GM23248 (cell line): ENCODE measurements at regions not wholly inside any gene's neighbourhood (a gene's known extent, or its start where the extent isn't known, plus 50 kb on each side); places are given as distances from the start of the nearest gene placed in this dataset.

Experiments used
- DNase-seq: peaks from one replicate; pipeline ENCODE4 v3.0.0-alpha.2; 2015
- H2AFZ ChIP-seq: fragments of 200-600 bp; sonication (generic); 2 replicates; pipeline ENCODE4 v1.6.1; 2016; ENCODE audit warnings: antibody characterized with exemption
- H3F3A ChIP-seq: fragments of 200-600 bp; sonication (generic); 2 replicates; pipeline ENCODE4 v1.6.1; 2016; ENCODE audit warnings: mild to moderate bottlenecking, antibody characterized with exemption, mixed run types; ENCODE audit not compliant: insufficient read depth
- H3K27ac ChIP-seq: fragments of 200-600 bp; sonication (generic); 2 replicates; pipeline ENCODE4 v1.5.1; 2016; ENCODE audit warnings: mild to moderate bottlenecking
- H3K27me3 ChIP-seq: fragments of 200-600 bp; sonication (generic); replicated peaks from 2 replicates; pipeline ENCODE4 v1.6.1; 2016; ENCODE audit warnings: mild to moderate bottlenecking; ENCODE audit not compliant: insufficient read depth
- H3K36me3 ChIP-seq: fragments of 200-600 bp; sonication (generic); 2 replicates; pipeline ENCODE4 v1.6.1; 2016; ENCODE audit warnings: low read depth, mild to moderate bottlenecking
- H3K4me1 ChIP-seq: fragments of 200-600 bp; sonication (generic); 2 replicates; pipeline ENCODE4 v1.6.1; 2016; ENCODE audit warnings: mild to moderate bottlenecking; ENCODE audit not compliant: insufficient read depth
- H3K4me2 ChIP-seq: fragments of 200-600 bp; sonication (generic); one replicate; pipeline ENCODE4 v1.6.1; 2016; ENCODE audit warnings: mild to moderate bottlenecking; ENCODE audit not compliant: unreplicated experiment
- H3K4me3 ChIP-seq: fragments of 200-600 bp; sonication (generic); 2 replicates; pipeline ENCODE4 v1.5.1; 2016; ENCODE audit warnings: mild to moderate bottlenecking
- H3K79me2 ChIP-seq: fragments of 200-600 bp; sonication (generic); 2 replicates; pipeline ENCODE4 v1.6.1; 2016; ENCODE audit warnings: mild to moderate bottlenecking; ENCODE audit not compliant: insufficient read depth
- H3K9ac ChIP-seq: fragments of 200-600 bp; sonication (generic); 2 replicates; pipeline ENCODE4 v1.6.1; 2016; ENCODE audit warnings: mild to moderate bottlenecking
- H3K9me2 ChIP-seq: fragments of 200-600 bp; sonication (generic); 2 replicates; pipeline ENCODE4 v1.6.1; 2016; ENCODE audit warnings: mixed run types, mild to moderate bottlenecking, moderate library complexity; ENCODE audit not compliant: insufficient read depth
- H3K9me3 ChIP-seq: fragments of 200-600 bp; sonication (generic); one replicate; pipeline ENCODE4 v1.6.1; 2017; ENCODE audit warnings: low read depth
- H4K20me1 ChIP-seq: fragments of 200-600 bp; sonication (generic); 2 replicates; pipeline ENCODE4 v1.6.0; 2016; ENCODE audit not compliant: insufficient read depth
- EZH2 ChIP-seq: fragments of 200-600 bp; sonication (generic); IDR thresholded peaks from 2 replicates; pipeline ENCODE4 v1.6.1; 2018; ENCODE audit warnings: antibody characterized with exemption, mild to moderate bottlenecking; ENCODE audit not compliant: insufficient read depth, poor library complexity, severe bottlenecking
- EZH2phosphoT487 ChIP-seq: fragments of 200-600 bp; sonication (generic); IDR thresholded peaks from 2 replicates; pipeline ENCODE4 v1.6.1; 2018; ENCODE audit warnings: antibody characterized with exemption, moderate library complexity, mild to moderate bottlenecking, low read depth; ENCODE audit not compliant: insufficient read depth
- WGBS, 2 experiments: methylation state at CpG; one replicate each; pipeline ENCODE4 v1.1.6; 2015 to 2017; ENCODE audit warnings: low lambda C conversion rate in 2 of 2, low coverage in 1 of 2; ENCODE audit errors: missing lambda C conversion rate in 2 of 2; 5-methylcytosine and 5-hydroxymethylcytosine counted together
- in situ Hi-C: fragments of 300-500 bp; cut with MboI; formaldehyde crosslinking; loops from 2 replicates; pipeline ENCODE4 v1.15.0; 2020

DNA sequence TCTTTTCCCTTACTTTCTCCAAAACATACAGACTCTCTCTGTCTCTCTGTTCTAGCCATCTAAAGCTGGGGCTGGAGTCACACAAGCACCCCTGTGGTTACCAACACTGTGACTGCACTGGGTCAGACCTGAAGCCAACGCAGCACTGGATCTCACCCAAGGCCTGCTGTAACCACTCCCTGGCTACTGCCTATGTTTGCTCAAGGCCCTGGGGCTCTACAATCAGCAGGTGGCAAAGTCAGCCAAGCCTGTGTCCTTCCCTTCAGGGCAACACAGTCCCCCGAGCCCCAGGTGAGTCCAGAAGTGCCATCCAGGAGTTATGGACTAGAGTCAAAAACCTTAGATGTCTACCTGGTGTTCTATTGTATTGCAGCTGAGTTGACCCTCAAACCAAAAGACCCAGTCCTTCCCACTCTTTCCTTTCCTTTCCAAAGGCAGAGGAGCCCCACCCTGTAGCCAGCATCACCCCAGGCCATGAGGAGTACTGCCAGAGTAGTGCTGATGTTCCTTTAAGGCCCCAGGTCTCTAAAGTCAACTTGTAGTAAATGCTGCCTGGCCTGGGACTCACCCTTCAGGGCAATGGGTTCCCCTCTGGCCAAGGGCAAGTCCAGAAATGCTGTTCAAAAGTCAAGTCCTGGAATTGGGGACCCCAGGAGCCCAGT lies 58.8 kb upstream of the RAP2C start:
- 81 to 94% methylated on average over 2 of the region's 2 CpGs for WGBS, 2 experiments
- Histone ChIP-seq H3K9me2 (no peaks in the 10 kb centered on the region), H3K9me3 (no peaks in the 10 kb centered on the region), H3K36me3 (no peaks in the 10 kb centered on the region), H3K4me2 (no peak overlapping the region), H3K27ac (no peak overlapping the region), H3K4me1 (no peaks in the 10 kb centered on the region), H4K20me1 (no peaks in the 10 kb centered on the region), H3K4me3 (no peak overlapping the region), H2AFZ (no peak overlapping the region), H3K9ac (no peak overlapping the region), H3K27me3 (no peaks in the 10 kb centered on the region), H3F3A (no peaks in the 10 kb centered on the region), H3K79me2 (no peaks in the 10 kb centered on the region)
- in situ Hi-C loops: no loop called here
- TF ChIP-seq EZH2 (no peak), EZH2phosphoT487 (no peak)
- DNase-seq: no peak

GRCh38 chrX:132272826-132273225 lies 53.6 kb upstream of the RAP2C start:
- in situ Hi-C loops: no loop called here
- WGBS, 2 experiments: 89 to 100% methylated on average over 1 of the region's 1 CpG

GRCh38 chrX:132271311-132271778 lies 52.1 kb upstream of the RAP2C start:
- Histone ChIP-seq H3F3A (peaks cover 9% of the 10 kb centered on the region; the same call in 1 of the 2 replicates), H3K4me2 (peak overlapping the region; percentile 32), H4K20me1 (no peaks in the 10 kb centered on the region), H3K9me3 (no peaks in the 10 kb centered on the region), H3K27ac (peak overlapping the region; percentile 91), H3K79me2 (no peaks in the 10 kb centered on the region), H3K9ac (peak overlapping the region; percentile 76), H3K27me3 (no peaks in the 10 kb centered on the region), H3K4me3 (0 out of 2 replicates have a peak overlapping the region, but pooled peaks have one; percentile 39), H3K4me1 (peaks cover 24% of the 10 kb centered on the region), H3K9me2 (no peaks in the 10 kb centered on the region), H2AFZ (peak overlapping the region; percentile 45; the same call in 1 of the 2 replicates), H3K36me3 (no peaks in the 10 kb centered on the region)
- TF ChIP-seq EZH2 (no peak), EZH2phosphoT487 (no peak)
- in situ Hi-C loops: no loop called here
- peak; percentile 56 for DNase-seq
- 40 to 49% methylated on average over 3 of the region's 3 CpGs for WGBS, 2 experiments

More at GRCh38 chrX:132272826-132273225, 53.6 kb upstream of the RAP2C start:
- Histone ChIP-seq H3K36me3 (no peaks in the 10 kb centered on the region), H3K79me2 (no peaks in the 10 kb centered on the region), H3K27ac (no peak overlapping the region), H3K4me3 (no peak overlapping the region), H3K4me1 (peaks cover 17% of the 10 kb centered on the region), H3K9me2 (no peaks in the 10 kb centered on the region), H2AFZ (no peak overlapping the region), H3K4me2 (no peak overlapping the region), H3K9ac (no peak overlapping the region), H3K27me3 (no peaks in the 10 kb centered on the region), H3F3A (peaks cover 9% of the 10 kb centered on the region; the same call in 1 of the 2 replicates), H3K9me3 (no peaks in the 10 kb centered on the region), H4K20me1 (no peaks in the 10 kb centered on the region)
- TF ChIP-seq EZH2 (no peak), EZH2phosphoT487 (no peak)
- no peak for DNase-seq

- WGBS, 2 experiments: 0% methylated on average over 3 of the region's 3 CpGs
- in situ Hi-C loops: no loop called here
- TF ChIP-seq EZH2 (no peak), EZH2phosphoT487 (no peak)
- Histone ChIP-seq H3K9ac (peak overlapping the region; percentile 76), H4K20me1 (no peaks in the 10 kb centered on the region), H3K36me3 (no peaks in the 10 kb centered on the region), H3F3A (peaks cover 9% of the 10 kb centered on the region; the same call in 1 of the 2 replicates), H3K27me3 (no peaks in the 10 kb centered on the region), H3K4me1 (peaks cover 24% of the 10 kb centered on the region), H3K9me2 (no peaks in the 10 kb centered on the region), H3K27ac (peak overlapping the region; percentile 91), H2AFZ (no peak overlapping the region), H3K9me3 (no peaks in the 10 kb centered on the region), H3K4me2 (peak overlapping the region; percentile 32), H3K79me2 (no peaks in the 10 kb centered on the region), H3K4me3 (0 out of 2 replicates have a peak overlapping the region, but pooled peaks have one; percentile 39)
- DNase-seq: peak; percentile 94
Measured at GRCh38 chrX:132270699-132271098, 51.5 kb upstream of the RAP2C start.
